Natural killer cell (primary cell): ENCODE measurements at regions not wholly inside any gene's neighbourhood (a gene's known extent, or its start where the extent isn't known, plus 50 kb on each side); places are given as distances from the start of the nearest gene placed in this dataset.

Experiments used
- ATAC-seq, 3 donors: fragments of 150-1000 bp in 2 of 3; fragments of 200-7000 bp in 1 of 3; cut with Tn5 transposase; 1 replicate in 1 of 3; 2 replicates in 2 of 3; pipeline ENCODE4 v1.10.0; 2021; ENCODE audit warnings: mild to moderate bottlenecking in 2 of 3, moderate library complexity in 2 of 3
- DNase-seq, 2 donors: peaks; one replicate each; pipeline versions ENCODE4 v3.0.0 to v3.0.0-alpha.2; 2013 to 2021; ENCODE audit warnings: mixed read lengths in 1 of 2
- H3K27ac ChIP-seq: one replicate; pipeline ENCODE4 v1.5.1; 2013; ENCODE audit warnings: mild to moderate bottlenecking, low read length
- H3K27me3 ChIP-seq: one replicate; pipeline ENCODE4 v1.6.1; 2013; ENCODE audit warnings: low read length; ENCODE audit not compliant: control insufficient read depth, insufficient read depth
- H3K36me3 ChIP-seq: one replicate; pipeline ENCODE4 v1.6.1; 2013; ENCODE audit warnings: low read length; ENCODE audit not compliant: control insufficient read depth, insufficient read depth
- H3K4me1 ChIP-seq: one replicate; pipeline ENCODE4 v1.6.1; 2013; ENCODE audit warnings: low read length; ENCODE audit not compliant: control insufficient read depth, insufficient read depth
- H3K4me3 ChIP-seq: one replicate; pipeline ENCODE4 v1.5.1; 2013; ENCODE audit warnings: low read length
- H3K9me3 ChIP-seq: one replicate; pipeline ENCODE4 v1.6.1; 2013; ENCODE audit warnings: low read length; ENCODE audit not compliant: control insufficient read depth, insufficient read depth
- H3K27ac Mint-ChIP-seq, 2 donors: one replicate each; pipeline ENCODE4 v1.8.0; 2022; ENCODE audit warnings: mild to moderate bottlenecking in 2 of 2, mixed read lengths in 2 of 2, moderate library complexity in 1 of 2
- H3K27me3 Mint-ChIP-seq, 2 donors: one replicate each; pipeline ENCODE4 v1.8.0; 2022; ENCODE audit warnings: low read depth in 2 of 2, mixed read lengths in 2 of 2
- H3K36me3 Mint-ChIP-seq: one replicate; pipeline ENCODE4 v1.8.0; 2022; ENCODE audit warnings: mixed read lengths
- H3K4me1 Mint-ChIP-seq, 2 donors: one replicate each; pipeline ENCODE4 v1.8.0; 2022; ENCODE audit warnings: mixed read lengths in 2 of 2
- H3K4me3 Mint-ChIP-seq: one replicate; pipeline ENCODE4 v1.8.0; 2022; ENCODE audit warnings: mild to moderate bottlenecking, moderate library complexity, mixed read lengths
- H3K9me3 Mint-ChIP-seq, 2 donors: one replicate each; pipeline ENCODE4 v1.8.0; 2022; ENCODE audit warnings: mixed read lengths in 2 of 2
- WGBS: methylation state at CpG from one replicate; pipeline ENCODE4 v1.1.7; 2013; ENCODE audit warnings: missing lambda C conversion rate; ENCODE audit not compliant: insufficient coverage; 5-methylcytosine and 5-hydroxymethylcytosine counted together
- intact Hi-C: fragments of 100-400 bp; cut with micrococcal nuclease; formaldehyde crosslinking; loops from one replicate; pipeline ENCODE4 v1.14.2; 2022
- TF ChIP-seq, protein P1 (sequence below): fragments of 200-600 bp; IDR thresholded peaks from one replicate; pipeline ENCODE4 v1.8.0; 2022; ENCODE audit warnings: antibody characterized with exemption

GRCh38 chr12:111091051-111091450 lies 170.7 kb upstream of the MYL2 start:
- Mint-ChIP-seq H3K27me3 (peaks cover 3 to 9% of the 10 kb centered on the region in 2 donors), H3K27ac (no peak overlapping the region), H3K36me3 (no peaks in the 10 kb centered on the region), H3K9me3 (no peaks in the 10 kb centered on the region), H3K4me1 (peaks cover 0 to 5% of the 10 kb centered on the region in 2 donors), H3K4me3 (no peak overlapping the region)
- Histone ChIP-seq H3K9me3 (no peaks in the 10 kb centered on the region), H3K4me3 (no peak overlapping the region), H3K27me3 (no peaks in the 10 kb centered on the region), H3K36me3 (no peaks in the 10 kb centered on the region), H3K4me1 (no peaks in the 10 kb centered on the region), H3K27ac (no peak overlapping the region)
- WGBS = 61% methylated on average over 11 of the region's 11 CpGs
- TF ChIP-seq, protein P1, sequence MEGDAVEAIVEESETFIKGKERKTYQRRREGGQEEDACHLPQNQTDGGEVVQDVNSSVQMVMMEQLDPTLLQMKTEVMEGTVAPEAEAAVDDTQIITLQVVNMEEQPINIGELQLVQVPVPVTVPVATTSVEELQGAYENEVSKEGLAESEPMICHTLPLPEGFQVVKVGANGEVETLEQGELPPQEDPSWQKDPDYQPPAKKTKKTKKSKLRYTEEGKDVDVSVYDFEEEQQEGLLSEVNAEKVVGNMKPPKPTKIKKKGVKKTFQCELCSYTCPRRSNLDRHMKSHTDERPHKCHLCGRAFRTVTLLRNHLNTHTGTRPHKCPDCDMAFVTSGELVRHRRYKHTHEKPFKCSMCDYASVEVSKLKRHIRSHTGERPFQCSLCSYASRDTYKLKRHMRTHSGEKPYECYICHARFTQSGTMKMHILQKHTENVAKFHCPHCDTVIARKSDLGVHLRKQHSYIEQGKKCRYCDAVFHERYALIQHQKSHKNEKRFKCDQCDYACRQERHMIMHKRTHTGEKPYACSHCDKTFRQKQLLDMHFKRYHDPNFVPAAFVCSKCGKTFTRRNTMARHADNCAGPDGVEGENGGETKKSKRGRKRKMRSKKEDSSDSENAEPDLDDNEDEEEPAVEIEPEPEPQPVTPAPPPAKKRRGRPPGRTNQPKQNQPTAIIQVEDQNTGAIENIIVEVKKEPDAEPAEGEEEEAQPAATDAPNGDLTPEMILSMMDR = no peak
- ATAC-seq = no peak
- no peak for DNase-seq
- intact Hi-C loops = no loop called here

DNA sequence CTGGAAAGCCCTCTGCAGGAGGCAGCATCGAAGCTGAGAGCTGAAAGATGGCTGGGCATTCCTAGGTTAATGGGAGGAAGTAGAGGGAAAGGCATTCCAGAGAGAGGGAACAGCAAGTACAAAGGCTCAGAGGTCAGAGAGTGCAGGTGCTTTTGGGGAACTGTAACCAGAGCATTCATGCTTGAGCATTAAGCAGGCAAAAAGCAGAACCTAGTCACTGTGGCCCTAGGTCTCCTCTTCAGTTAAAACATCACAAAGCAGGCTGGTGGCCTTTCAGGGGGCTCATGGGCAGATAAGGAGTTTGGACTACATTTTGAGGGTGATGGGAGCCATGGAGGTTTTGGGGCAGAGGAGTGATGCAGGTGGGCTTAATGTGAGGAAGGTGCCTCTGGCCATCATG lies 169.2 kb upstream of the MYL2 start:
- H3K36me3 ChIP-seq = no peaks in the 10 kb centered on the region
- Mint-ChIP-seq H3K27ac (no peak overlapping the region), H3K27me3 (peaks cover 3 to 9% of the 10 kb centered on the region in 2 donors), H3K9me3 (no peaks in the 10 kb centered on the region), H3K36me3 (no peaks in the 10 kb centered on the region), H3K4me1 (peaks cover 0 to 5% of the 10 kb centered on the region in 2 donors), H3K4me3 (no peak overlapping the region)
- no peaks in the 10 kb centered on the region for H3K4me1 ChIP-seq
- no peaks in the 10 kb centered on the region for H3K9me3 ChIP-seq
- ATAC-seq (no peak), DNase-seq (no peak)
- no peaks in the 10 kb centered on the region for H3K27me3 ChIP-seq
- intact Hi-C loops = no loop called here
- H3K4me3 ChIP-seq = no peak overlapping the region
- 91% methylated on average over 1 of the region's 1 CpG for WGBS
- TF ChIP-seq, protein P1 = no peak
- no peak overlapping the region for H3K27ac ChIP-seq

DNA sequence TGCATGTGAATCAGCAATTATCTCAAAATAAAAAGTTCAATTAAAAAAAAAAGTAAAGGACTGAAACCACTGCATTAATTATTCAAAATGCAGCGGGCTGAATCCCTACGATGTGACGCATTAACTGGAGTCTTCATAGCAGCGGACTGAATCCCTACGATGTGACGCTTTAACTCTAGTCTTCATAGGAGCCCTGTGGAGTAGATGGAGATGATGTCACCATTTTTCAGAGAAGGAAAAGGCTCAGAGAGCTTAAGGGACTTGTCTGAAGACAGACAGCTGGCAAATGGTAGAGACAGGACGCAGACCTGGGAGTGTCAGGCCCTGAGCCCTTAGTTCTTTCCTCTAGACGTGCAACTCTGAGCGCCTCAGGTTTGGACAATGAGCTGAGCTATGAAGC lies 168.0 kb upstream of the MYL2 start:
- Mint-ChIP-seq H3K36me3 (no peaks in the 10 kb centered on the region), H3K27me3 (peaks cover 7 to 13% of the 10 kb centered on the region in 2 donors), H3K27ac (no peak overlapping the region), H3K9me3 (no peaks in the 10 kb centered on the region), H3K4me3 (no peak overlapping the region), H3K4me1 (no peaks in the 10 kb centered on the region)
- intact Hi-C loops = no loop called here
- Histone ChIP-seq H3K4me1 (no peaks in the 10 kb centered on the region), H3K4me3 (no peak overlapping the region), H3K36me3 (no peaks in the 10 kb centered on the region), H3K27me3 (no peaks in the 10 kb centered on the region), H3K9me3 (no peaks in the 10 kb centered on the region), H3K27ac (no peak overlapping the region)
- DNase-seq = no peak
- 90% methylated on average over 9 of the region's 9 CpGs for WGBS
- TF ChIP-seq, protein P1 = no peak
- no peak for ATAC-seq

GRCh38 chr12:111086947-111087700 lies 166.7 kb upstream of the MYL2 start:
- H3K27me3 ChIP-seq = no peaks in the 10 kb centered on the region
- peaks cover 13 to 26% of the 10 kb centered on the region in 2 donors for H3K27me3 Mint-ChIP-seq
- no peaks in the 10 kb centered on the region for H3K9me3 Mint-ChIP-seq
- intact Hi-C loops = no loop called here
- H3K27ac Mint-ChIP-seq = no peak overlapping the region
- H3K27ac ChIP-seq = no peak overlapping the region
- DNase-seq (no peak), ATAC-seq (no peak)
- TF ChIP-seq, protein P1 = no peak
- 79% methylated on average over 12 of the region's 12 CpGs for WGBS
- H3K4me3 Mint-ChIP-seq = no peak overlapping the region
- no peaks in the 10 kb centered on the region for H3K4me1 ChIP-seq
- H3K4me3 ChIP-seq = no peak overlapping the region
- H3K36me3 Mint-ChIP-seq = no peaks in the 10 kb centered on the region
- no peaks in the 10 kb centered on the region for H3K4me1 Mint-ChIP-seq
- no peaks in the 10 kb centered on the region for H3K36me3 ChIP-seq
- H3K9me3 ChIP-seq = no peaks in the 10 kb centered on the region
